H1 (cell line): ENCODE measurements at regions not wholly inside any gene's neighbourhood (a gene's known extent, or its start where the extent isn't known, plus 50 kb on each side); places are given as distances from the start of the nearest gene placed in this dataset.

Experiments used
- CTCF ChIA-PET: fragments of 300-600 bp; sonication (Branson Sonifier 250); formaldehyde crosslinking; loops from one replicate; lab custom pipeline; 2021; ENCODE audit not compliant: partially characterized antibody; lab: Charles Lee
- POLR2A ChIA-PET: fragments of 300-600 bp; sonication (Branson Sonifier 250); formaldehyde crosslinking; loops from one replicate; lab custom pipeline; 2021; ENCODE audit warnings: inconsistent platforms; ENCODE audit not compliant: partially characterized antibody; lab: Charles Lee
- DNase-seq, 2 experiments: peaks; one replicate each; pipeline versions ENCODE4 v3.0.0 to v3.0.0-alpha.2; 2010 to 2022; ENCODE audit warnings: low spot score in 2 of 2, low read depth in 1 of 2, mixed read lengths in 1 of 2
- FAIRE-seq: peaks from 2 replicates; lab custom pipeline; 2011; peaks lifted over from hg19 to GRCh38; lab: Jason Lieb, UNC
- H2AFZ ChIP-seq: 2 replicates; pipeline ENCODE4 v1.8.1; 2012; ENCODE audit warnings: low read length, inconsistent platforms
- H2AK5ac ChIP-seq: 2 replicates; pipeline ENCODE4 v1.6.1; 2013; ENCODE audit warnings: low read depth, low read length
- H2BK120ac ChIP-seq: replicated peaks from 2 replicates; pipeline ENCODE3; 2013; ENCODE audit warnings: low read depth, low read length, inconsistent platforms
- H2BK12ac ChIP-seq: 2 replicates; pipeline ENCODE4 v1.6.1; 2013; ENCODE audit warnings: low read depth, low read length
- H2BK15ac ChIP-seq: 2 replicates; pipeline ENCODE4 v1.6.1; 2013; ENCODE audit warnings: low read length
- H2BK20ac ChIP-seq: 2 replicates; pipeline ENCODE4 v1.6.1; 2013; ENCODE audit warnings: low read length
- H2BK5ac ChIP-seq: 2 replicates; pipeline ENCODE4 v1.6.1; 2013; ENCODE audit warnings: low read depth, low read length
- H3K14ac ChIP-seq: 2 replicates; pipeline ENCODE4 v1.6.1; 2013; ENCODE audit warnings: inconsistent platforms; ENCODE audit not compliant: insufficient read length
- H3K18ac ChIP-seq: 2 replicates; pipeline ENCODE4 v1.6.1; 2013; ENCODE audit warnings: low read length; ENCODE audit errors: extremely low read depth
- H3K23ac ChIP-seq: 2 replicates; pipeline ENCODE4 v1.6.1; 2013; ENCODE audit warnings: inconsistent platforms; ENCODE audit not compliant: insufficient read length
- H3K23me2 ChIP-seq: 2 replicates; pipeline ENCODE4 v1.6.1; 2013; ENCODE audit warnings: low read depth, low read length
- H3K27ac ChIP-seq: 2 replicates; pipeline ENCODE4 v1.6.1; 2011; ENCODE audit warnings: low read depth, low read length, inconsistent platforms
- H3K27me3 ChIP-seq, 4 experiments: replicated peaks in 1 of 4; 1 replicate in 1 of 4; 2 replicates in 3 of 4; pipeline versions ENCODE4 v1.6.1 to v1.8.1; 2011 to 2013; ENCODE audit warnings: low read length in 3 of 4, mild to moderate bottlenecking in 3 of 4, inconsistent platforms in 2 of 4, mixed read lengths in 2 of 4, moderate library complexity in 1 of 4; ENCODE audit not compliant: control insufficient read depth in 3 of 4, insufficient read depth in 3 of 4; ENCODE audit errors: extremely low read depth in 1 of 4
- H3K36me3 ChIP-seq, 4 experiments: 2 replicates each; pipeline versions ENCODE4 v1.6.1 to v1.8.1; 2011 to 2013; ENCODE audit warnings: mild to moderate bottlenecking in 4 of 4, low read length in 3 of 4, moderate library complexity in 2 of 4, control low read depth in 1 of 4, inconsistent platforms in 1 of 4; ENCODE audit not compliant: insufficient read depth in 4 of 4, control insufficient read depth in 2 of 4
- H3K4ac ChIP-seq: replicated peaks from 2 replicates; pipeline ENCODE3; 2013; ENCODE audit warnings: low read length, low read depth, mixed read lengths, inconsistent platforms; ENCODE audit not compliant: insufficient read length
- H3K4me1 ChIP-seq, 4 experiments: replicated peaks in 1 of 4; 1 replicate in 1 of 4; 2 replicates in 3 of 4; pipeline versions ENCODE4 v1.6.1 to v1.8.1; 2011 to 2013; ENCODE audit warnings: low read length in 3 of 4, inconsistent platforms in 2 of 4, mixed read lengths in 1 of 4; ENCODE audit not compliant: insufficient read depth in 4 of 4, control insufficient read depth in 3 of 4
- H3K4me2 ChIP-seq, 2 experiments: 2 replicates each; pipeline versions ENCODE4 v1.6.1 to v1.8.1; 2011 to 2013; ENCODE audit warnings: low read depth in 2 of 2, low read length in 2 of 2, control low read depth in 1 of 2, inconsistent platforms in 1 of 2, mild to moderate bottlenecking in 1 of 2; ENCODE audit not compliant: insufficient read depth in 1 of 2
- H3K4me3 ChIP-seq, 4 experiments: fragments of 200-600, 300-600 bp in 1 of 4; sonication (generic), shearing (Covaris generic), sonication (Bioruptor Twin) in 1 of 4; 2 replicates each; pipeline versions ENCODE4 v1.5.1 to v1.8.1; 2011 to 2016; ENCODE audit warnings: low read length in 4 of 4, low read depth in 3 of 4, control low read depth in 2 of 4, inconsistent platforms in 2 of 4, mild to moderate bottlenecking in 2 of 4, mixed read lengths in 1 of 4, moderate library complexity in 1 of 4; ENCODE audit not compliant: insufficient read depth in 2 of 4; ENCODE audit errors: extremely low read depth in 1 of 4
- H3K56ac ChIP-seq: replicated peaks from 2 replicates; pipeline ENCODE3; 2013; ENCODE audit warnings: low read depth, mild to moderate bottlenecking, mixed read lengths, low read length, inconsistent platforms; ENCODE audit not compliant: insufficient read length
- H3K79me1 ChIP-seq: 2 replicates; pipeline ENCODE4 v1.6.1; 2013; ENCODE audit warnings: low read depth, low read length, control low read depth
- H3K79me2 ChIP-seq, 2 experiments: 2 replicates each; pipeline versions ENCODE4 v1.6.1 to v1.8.1; 2012 to 2013; ENCODE audit warnings: low read length in 2 of 2, mild to moderate bottlenecking in 2 of 2, inconsistent platforms in 1 of 2; ENCODE audit not compliant: insufficient read depth in 2 of 2, control insufficient read depth in 1 of 2
- H3K9ac ChIP-seq, 4 experiments: replicated peaks in 1 of 4; 1 replicate in 1 of 4; 2 replicates in 3 of 4; pipeline versions ENCODE4 v1.6.1 to v1.8.1; 2011 to 2013; ENCODE audit warnings: low read depth in 3 of 4, low read length in 3 of 4, control low read depth in 2 of 4, mild to moderate bottlenecking in 2 of 4, moderate library complexity in 2 of 4, inconsistent platforms in 1 of 4; ENCODE audit errors: extremely low read depth in 1 of 4
- H3K9me3 ChIP-seq, 2 experiments: 2 replicates each; pipeline versions ENCODE4 v1.6.1 to v1.8.1; 2012 to 2013; ENCODE audit warnings: mild to moderate bottlenecking in 2 of 2, moderate library complexity in 2 of 2, control low read depth in 1 of 2, inconsistent platforms in 1 of 2, low read depth in 1 of 2, low read length in 1 of 2, mixed read lengths in 1 of 2; ENCODE audit not compliant: insufficient read depth in 2 of 2
- H4K20me1 ChIP-seq, 2 experiments: replicated peaks in 1 of 2; 2 replicates each; pipeline versions ENCODE3 to v1.8.1; 2011 to 2013; ENCODE audit warnings: inconsistent platforms in 2 of 2, low read length in 2 of 2, mild to moderate bottlenecking in 1 of 2; ENCODE audit not compliant: insufficient read depth in 2 of 2, control insufficient read depth in 1 of 2
- H4K5ac ChIP-seq: 2 replicates; pipeline ENCODE4 v1.6.1; 2013; ENCODE audit warnings: low read length, low read depth, mixed read lengths, inconsistent platforms; ENCODE audit not compliant: insufficient read length
- H4K8ac ChIP-seq: 2 replicates; pipeline ENCODE4 v1.8.0; 2013; ENCODE audit warnings: mild to moderate bottlenecking, moderate library complexity, low read length, inconsistent platforms; ENCODE audit not compliant: insufficient read depth; ENCODE audit errors: extremely low read depth
- H4K91ac ChIP-seq: replicated peaks from 2 replicates; pipeline ENCODE3; 2013; ENCODE audit warnings: low read length, mixed read lengths, inconsistent platforms; ENCODE audit not compliant: insufficient read length
- TAF1 ChIP-seq: IDR thresholded peaks from 2 replicates; pipeline ENCODE4 v1.6.1; 2011; ENCODE audit warnings: mild to moderate bottlenecking, low read depth, low read length
- WGBS, 2 experiments: shearing (Covaris generic) in 1 of 2; methylation state at CpG; one replicate each; pipeline versions ENCODE4 v1.1.6 to v1.1.7; 2013 to 2015; ENCODE audit warnings: low lambda C conversion rate in 2 of 2, mixed read lengths in 2 of 2, inconsistent platforms in 1 of 2, low coverage in 1 of 2, missing lambda C conversion rate in 1 of 2; ENCODE audit not compliant: insufficient replicate concordance in 2 of 2, insufficient coverage in 1 of 2, insufficient read length in 1 of 2; ENCODE audit errors: extremely low coverage in 1 of 2, missing lambda C conversion rate in 1 of 2; 5-methylcytosine and 5-hydroxymethylcytosine counted together

DNA sequence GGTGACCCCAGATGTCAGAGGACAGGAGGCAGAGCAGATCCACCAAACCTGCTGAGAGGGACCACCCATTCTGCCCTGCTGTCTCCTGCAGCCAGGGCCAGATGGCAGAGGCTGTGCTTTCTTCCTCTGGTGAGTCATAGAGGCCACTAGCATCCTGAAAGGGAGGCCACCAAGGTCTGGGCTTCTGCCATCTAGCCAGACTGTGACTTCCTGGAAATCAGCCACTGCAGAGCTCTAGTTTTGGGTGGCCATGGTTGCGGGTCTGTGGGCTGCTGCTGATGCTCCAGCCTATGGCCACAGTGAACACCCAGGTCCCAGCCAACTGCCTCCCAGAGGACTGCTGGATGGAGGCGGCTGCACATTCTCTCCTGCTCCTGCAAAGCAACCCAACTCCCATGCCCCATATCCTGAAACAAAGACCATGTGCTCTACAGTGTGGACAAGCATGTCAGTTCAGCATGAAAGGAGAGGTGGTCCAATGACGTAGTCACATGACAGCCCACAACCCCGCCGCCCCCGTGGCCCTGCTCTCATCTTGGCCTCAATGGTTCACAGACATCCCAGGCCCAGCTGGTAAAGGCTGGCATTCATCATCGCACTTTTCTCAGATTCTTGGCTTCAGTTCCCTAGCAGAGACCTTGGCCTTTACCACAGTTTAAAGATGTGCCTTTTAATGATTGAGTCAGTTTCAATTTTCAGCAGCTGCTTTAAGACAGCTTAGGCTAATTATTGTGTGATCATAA is 73.9 kb upstream of the CXCL12 start:
- no peaks in the 10 kb centered on the region for H3K36me3 ChIP-seq
- no peak for TF ChIP-seq TAF1
- H3K14ac ChIP-seq = no peak overlapping the region
- H3K27ac ChIP-seq = no peak overlapping the region
- H3K23ac ChIP-seq = no peak overlapping the region
- H2BK20ac ChIP-seq = no peak overlapping the region
- H4K91ac ChIP-seq = no peak overlapping the region
- POLR2A ChIA-PET = no interaction called here
- H3K23me2 ChIP-seq = no peaks in the 10 kb centered on the region
- H3K56ac ChIP-seq = no peak overlapping the region
- H2AFZ ChIP-seq = no peak overlapping the region
- 91% methylated on average over 7 of the region's 7 CpGs; no CpG with 5 or more reads in 1 of the 2 experiments for WGBS, 2 experiments
- no peaks in the 10 kb centered on the region for H3K79me2 ChIP-seq
- H3K4me1 ChIP-seq = no peaks in the 10 kb centered on the region
- H4K5ac ChIP-seq = no peak overlapping the region
- DNase-seq = no peak
- CTCF ChIA-PET = no interaction called here
- FAIRE-seq = no peak
- H2BK120ac ChIP-seq = no peak overlapping the region
- no peak overlapping the region for H2AK5ac ChIP-seq
- no peaks in the 10 kb centered on the region for H3K79me1 ChIP-seq
- H3K4me2 ChIP-seq = no peak overlapping the region
- H3K4me3 ChIP-seq = no peak overlapping the region
- H3K18ac ChIP-seq = no peak overlapping the region
- no peak overlapping the region for H2BK15ac ChIP-seq
- H3K9ac ChIP-seq = no peak overlapping the region
- no peaks in the 10 kb centered on the region for H3K27me3 ChIP-seq
- no peak overlapping the region for H2BK12ac ChIP-seq
- H2BK5ac ChIP-seq = no peak overlapping the region
- no peaks in the 10 kb centered on the region; a peak in 1 of 4 replicates for H3K9me3 ChIP-seq
- H3K4ac ChIP-seq = no peak overlapping the region
- no peak overlapping the region for H4K8ac ChIP-seq
- no peaks in the 10 kb centered on the region for H4K20me1 ChIP-seq
